ENCODE measurements at regions not wholly inside any gene's neighbourhood (a gene's known extent, or its start where the extent isn't known, plus 50 kb on each side); places are given as distances from the start of the nearest gene placed in this dataset.

- TF ChIP-seq, protein P1, sequence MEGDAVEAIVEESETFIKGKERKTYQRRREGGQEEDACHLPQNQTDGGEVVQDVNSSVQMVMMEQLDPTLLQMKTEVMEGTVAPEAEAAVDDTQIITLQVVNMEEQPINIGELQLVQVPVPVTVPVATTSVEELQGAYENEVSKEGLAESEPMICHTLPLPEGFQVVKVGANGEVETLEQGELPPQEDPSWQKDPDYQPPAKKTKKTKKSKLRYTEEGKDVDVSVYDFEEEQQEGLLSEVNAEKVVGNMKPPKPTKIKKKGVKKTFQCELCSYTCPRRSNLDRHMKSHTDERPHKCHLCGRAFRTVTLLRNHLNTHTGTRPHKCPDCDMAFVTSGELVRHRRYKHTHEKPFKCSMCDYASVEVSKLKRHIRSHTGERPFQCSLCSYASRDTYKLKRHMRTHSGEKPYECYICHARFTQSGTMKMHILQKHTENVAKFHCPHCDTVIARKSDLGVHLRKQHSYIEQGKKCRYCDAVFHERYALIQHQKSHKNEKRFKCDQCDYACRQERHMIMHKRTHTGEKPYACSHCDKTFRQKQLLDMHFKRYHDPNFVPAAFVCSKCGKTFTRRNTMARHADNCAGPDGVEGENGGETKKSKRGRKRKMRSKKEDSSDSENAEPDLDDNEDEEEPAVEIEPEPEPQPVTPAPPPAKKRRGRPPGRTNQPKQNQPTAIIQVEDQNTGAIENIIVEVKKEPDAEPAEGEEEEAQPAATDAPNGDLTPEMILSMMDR (IDR thresholded peaks at IDR 0.05): no peak
- no peak for TF ChIP-seq EP300 (IDR thresholded peaks at IDR 0.05)
- TF ChIP-seq POLR2A (IDR thresholded peaks at IDR 0.05): no peak
Measured at GRCh38 chr18:51580580-51580979, 383.1 kb upstream of the MEX3C start.

All from stomach (tissue), 4 donors.